ENCODE measurements at regions not wholly inside any gene's neighbourhood (a gene's known extent, or its start where the extent isn't known, plus 50 kb on each side); places are given as distances from the start of the nearest gene placed in this dataset.

DNA sequence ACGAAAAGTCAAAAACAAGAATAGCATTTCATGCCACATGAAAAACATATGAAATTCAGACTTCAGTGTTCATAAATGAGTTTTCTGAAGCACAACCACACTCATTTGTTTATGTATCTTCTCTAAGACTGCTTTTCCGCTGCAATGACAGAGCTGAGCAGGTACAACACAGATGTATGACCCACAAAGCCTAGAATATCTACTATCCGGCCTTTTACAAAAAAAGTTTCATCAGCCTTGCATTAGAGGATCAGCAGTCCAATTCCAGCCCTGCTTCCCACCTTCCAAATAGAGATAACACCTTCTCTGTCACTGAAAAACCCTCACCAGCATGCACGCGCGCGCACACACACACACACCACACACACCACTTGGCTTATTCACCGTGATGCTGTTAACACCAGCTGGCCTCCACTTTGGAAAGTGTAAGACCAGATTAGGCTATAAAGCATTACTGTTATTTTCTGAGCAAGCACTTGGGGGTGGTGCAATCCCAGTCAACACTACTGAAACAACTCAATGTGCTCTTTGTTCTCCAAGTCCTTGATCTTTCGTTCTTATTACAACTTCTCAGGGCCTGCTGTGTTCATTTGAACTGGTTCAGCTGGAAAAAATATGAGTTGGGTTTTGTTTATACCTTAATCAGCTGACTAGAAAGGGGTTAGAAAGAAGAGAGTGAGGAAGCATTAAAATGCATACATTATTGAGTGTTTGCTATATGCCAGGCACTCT lies 90.0 kb downstream of the GLUL start (continued):
- TF ChIP-seq, protein P1, sequence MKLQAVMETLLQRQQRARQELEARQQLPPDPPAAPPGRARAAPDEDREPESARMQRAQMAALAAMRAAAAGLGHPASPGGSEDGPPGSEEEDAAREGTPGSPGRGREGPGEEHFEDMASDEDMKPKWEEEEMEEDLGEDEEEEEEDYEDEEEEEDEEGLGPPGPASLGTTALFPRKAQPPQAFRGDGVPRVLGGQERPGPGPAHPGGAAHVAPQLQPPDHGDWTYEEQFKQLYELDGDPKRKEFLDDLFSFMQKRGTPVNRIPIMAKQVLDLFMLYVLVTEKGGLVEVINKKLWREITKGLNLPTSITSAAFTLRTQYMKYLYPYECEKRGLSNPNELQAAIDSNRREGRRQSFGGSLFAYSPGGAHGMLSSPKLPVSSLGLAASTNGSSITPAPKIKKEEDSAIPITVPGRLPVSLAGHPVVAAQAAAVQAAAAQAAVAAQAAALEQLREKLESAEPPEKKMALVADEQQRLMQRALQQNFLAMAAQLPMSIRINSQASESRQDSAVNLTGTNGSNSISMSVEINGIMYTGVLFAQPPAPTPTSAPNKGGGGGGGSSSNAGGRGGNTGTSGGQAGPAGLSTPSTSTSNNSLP (IDR thresholded peaks at IDR 0.05; ENCODE audit: low read depth, low read length), result peak; percentile 98
- TF ChIP-seq JUNB (CRISPR knock-in tag; IDR thresholded peaks at IDR 0.05; ENCODE audit: borderline replicate concordance) (peak; percentile 70; the same call in 1 of the 2 replicates), HNRNPL (IDR thresholded peaks at IDR 0.05; ENCODE audit: low read depth, low read length) (no peak), CHD2 (IDR thresholded peaks at IDR 0.05; ENCODE audit: low read depth, low read length) (no peak), NFKBIZ (CRISPR knock-in tag; IDR thresholded peaks at IDR 0.05) (peak; percentile 77; the same call in 1 of the 2 replicates), ZMYM2 (CRISPR knock-in tag; IDR thresholded peaks at IDR 0.05) (no peak), MAF1 (CRISPR knock-in tag; IDR thresholded peaks at IDR 0.05; ENCODE audit: borderline replicate concordance) (0 out of 2 replicates have a peak, but pooled peaks have one; percentile 10), PHF21A (CRISPR knock-in tag; IDR thresholded peaks at IDR 0.05) (peak; percentile 82), ZNF331 (CRISPR knock-in tag; IDR thresholded peaks at IDR 0.05) (peak; percentile 63; the same call in 1 of the 2 replicates), ZBTB20 (CRISPR knock-in tag; IDR thresholded peaks at IDR 0.05; ENCODE audit: borderline replicate concordance, low read depth) (peak; percentile 58; the same call in 1 of the 2 replicates), SMC3 (IDR thresholded peaks at IDR 0.05; ENCODE audit: low read length) (peak; percentile 80), SAFB2 (CRISPR knock-in tag; IDR thresholded peaks at IDR 0.05; ENCODE audit: borderline replicate concordance, low read depth) (no peak), DPF2 (CRISPR knock-in tag; IDR thresholded peaks at IDR 0.05; ENCODE audit: borderline replicate concordance, low read depth) (peak; percentile 80; the same call in 1 of the 2 replicates), ZIK1 (CRISPR knock-in tag; IDR thresholded peaks at IDR 0.05; ENCODE audit: borderline replicate concordance, low read depth) (no peak), YEATS4 (CRISPR knock-in tag; IDR thresholded peaks at IDR 0.05; ENCODE audit: borderline replicate concordance) (peak; percentile 67), KAT2B (IDR thresholded peaks at IDR 0.05; ENCODE audit: borderline replicate concordance, low read depth, low read length) (no peak), GFI1 (CRISPR knock-in tag; IDR thresholded peaks at IDR 0.05; ENCODE audit: borderline replicate concordance) (peak; percentile 73; the same call in 1 of the 2 replicates), NCOA5 (CRISPR knock-in tag; IDR thresholded peaks at IDR 0.05) (no peak), TCF7 (IDR thresholded peaks at IDR 0.05; ENCODE audit: low read depth) (peak; percentile 89), NR2F1 (CRISPR knock-in tag; IDR thresholded peaks at IDR 0.05) (no peak; a peak in 1 of 4 replicates), ZNF75D (CRISPR knock-in tag; IDR thresholded peaks at IDR 0.05; ENCODE audit: borderline replicate concordance) (no peak)
- TF ChIP-seq, protein P2, sequence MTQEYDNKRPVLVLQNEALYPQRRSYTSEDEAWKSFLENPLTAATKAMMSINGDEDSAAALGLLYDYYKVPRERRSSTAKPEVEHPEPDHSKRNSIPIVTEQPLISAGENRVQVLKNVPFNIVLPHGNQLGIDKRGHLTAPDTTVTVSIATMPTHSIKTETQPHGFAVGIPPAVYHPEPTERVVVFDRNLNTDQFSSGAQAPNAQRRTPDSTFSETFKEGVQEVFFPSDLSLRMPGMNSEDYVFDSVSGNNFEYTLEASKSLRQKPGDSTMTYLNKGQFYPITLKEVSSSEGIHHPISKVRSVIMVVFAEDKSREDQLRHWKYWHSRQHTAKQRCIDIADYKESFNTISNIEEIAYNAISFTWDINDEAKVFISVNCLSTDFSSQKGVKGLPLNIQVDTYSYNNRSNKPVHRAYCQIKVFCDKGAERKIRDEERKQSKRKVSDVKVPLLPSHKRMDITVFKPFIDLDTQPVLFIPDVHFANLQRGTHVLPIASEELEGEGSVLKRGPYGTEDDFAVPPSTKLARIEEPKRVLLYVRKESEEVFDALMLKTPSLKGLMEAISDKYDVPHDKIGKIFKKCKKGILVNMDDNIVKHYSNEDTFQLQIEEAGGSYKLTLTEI (CRISPR knock-in tag; conservative IDR thresholded peaks at IDR 0.05), result no peak
- TF ChIP-seq, protein P3, sequence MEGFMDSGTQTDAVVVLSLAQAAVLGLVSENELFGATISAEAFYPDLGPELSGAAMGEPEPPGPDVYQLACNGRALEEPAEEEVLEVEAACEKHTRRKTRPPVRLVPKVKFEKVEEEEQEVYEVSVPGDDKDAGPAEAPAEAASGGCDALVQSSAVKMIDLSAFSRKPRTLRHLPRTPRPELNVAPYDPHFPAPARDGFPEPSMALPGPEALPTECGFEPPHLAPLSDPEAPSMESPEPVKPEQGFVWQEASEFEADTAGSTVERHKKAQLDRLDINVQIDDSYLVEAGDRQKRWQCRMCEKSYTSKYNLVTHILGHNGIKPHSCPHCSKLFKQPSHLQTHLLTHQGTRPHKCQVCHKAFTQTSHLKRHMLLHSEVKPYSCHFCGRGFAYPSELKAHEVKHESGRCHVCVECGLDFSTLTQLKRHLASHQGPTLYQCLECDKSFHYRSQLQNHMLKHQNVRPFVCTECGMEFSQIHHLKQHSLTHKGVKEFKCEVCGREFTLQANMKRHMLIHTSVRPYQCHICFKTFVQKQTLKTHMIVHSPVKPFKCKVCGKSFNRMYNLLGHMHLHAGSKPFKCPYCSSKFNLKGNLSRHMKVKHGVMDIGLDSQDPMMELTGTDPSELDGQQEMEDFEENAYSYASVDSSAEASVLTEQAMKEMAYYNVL (CRISPR knock-in tag; IDR thresholded peaks at IDR 0.05; ENCODE audit: borderline replicate concordance), result peak; percentile 95
